ENCODE measurements at regions not wholly inside any gene's neighbourhood (a gene's known extent, or its start where the extent isn't known, plus 50 kb on each side); places are given as distances from the start of the nearest gene placed in this dataset.

DNA sequence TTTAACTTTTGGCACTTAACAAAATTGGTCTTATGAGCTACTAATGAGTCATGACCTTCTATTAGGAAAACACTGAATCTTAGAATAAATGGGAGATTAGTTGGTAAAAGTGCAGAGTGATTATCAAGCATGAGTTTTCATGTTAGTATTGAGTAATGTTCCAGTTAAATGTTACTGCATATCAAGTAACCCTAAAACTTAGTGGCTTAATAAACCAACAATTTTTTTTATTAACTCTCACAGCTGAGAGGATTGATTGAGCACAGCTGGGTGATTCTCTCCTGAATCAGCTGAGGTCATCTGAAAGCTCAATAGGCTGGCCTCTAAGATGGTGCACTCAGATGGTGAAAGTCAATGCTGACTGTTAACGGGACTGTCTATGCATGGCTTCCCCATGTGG lies 248.6 kb downstream of the BCL11B start:
- DNase-seq (ENCODE audit: low spot score) (no peak), ATAC-seq (ENCODE audit: low FRiP score) (peak; percentile 73)
- TF ChIP-seq, protein P1, sequence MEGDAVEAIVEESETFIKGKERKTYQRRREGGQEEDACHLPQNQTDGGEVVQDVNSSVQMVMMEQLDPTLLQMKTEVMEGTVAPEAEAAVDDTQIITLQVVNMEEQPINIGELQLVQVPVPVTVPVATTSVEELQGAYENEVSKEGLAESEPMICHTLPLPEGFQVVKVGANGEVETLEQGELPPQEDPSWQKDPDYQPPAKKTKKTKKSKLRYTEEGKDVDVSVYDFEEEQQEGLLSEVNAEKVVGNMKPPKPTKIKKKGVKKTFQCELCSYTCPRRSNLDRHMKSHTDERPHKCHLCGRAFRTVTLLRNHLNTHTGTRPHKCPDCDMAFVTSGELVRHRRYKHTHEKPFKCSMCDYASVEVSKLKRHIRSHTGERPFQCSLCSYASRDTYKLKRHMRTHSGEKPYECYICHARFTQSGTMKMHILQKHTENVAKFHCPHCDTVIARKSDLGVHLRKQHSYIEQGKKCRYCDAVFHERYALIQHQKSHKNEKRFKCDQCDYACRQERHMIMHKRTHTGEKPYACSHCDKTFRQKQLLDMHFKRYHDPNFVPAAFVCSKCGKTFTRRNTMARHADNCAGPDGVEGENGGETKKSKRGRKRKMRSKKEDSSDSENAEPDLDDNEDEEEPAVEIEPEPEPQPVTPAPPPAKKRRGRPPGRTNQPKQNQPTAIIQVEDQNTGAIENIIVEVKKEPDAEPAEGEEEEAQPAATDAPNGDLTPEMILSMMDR (IDR thresholded peaks at IDR 0.05), result no peak

DNA sequence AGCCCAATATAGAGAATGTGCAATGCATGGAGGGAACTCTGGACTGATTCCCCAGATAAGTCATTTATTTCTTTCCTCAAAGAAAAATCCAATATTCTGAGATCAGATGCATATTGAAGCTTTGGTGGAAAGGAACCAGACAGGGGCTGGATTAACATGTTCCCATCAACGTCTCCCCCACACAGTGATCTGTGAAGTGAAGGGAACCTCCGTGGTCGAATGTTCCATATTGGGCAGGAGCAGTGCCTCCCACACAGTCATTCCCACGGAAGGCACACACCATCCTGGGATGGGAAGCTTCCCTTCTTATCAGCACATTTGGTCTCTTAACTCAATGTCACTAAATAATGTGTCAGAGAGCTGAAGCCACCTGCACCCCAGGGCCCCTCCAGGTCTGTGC lies 247.1 kb downstream of the BCL11B start:
- ATAC-seq (ENCODE audit: low FRiP score) (no peak), DNase-seq (ENCODE audit: low spot score) (no peak)
- TF ChIP-seq, protein P1 (IDR thresholded peaks at IDR 0.05), result no peak

DNA sequence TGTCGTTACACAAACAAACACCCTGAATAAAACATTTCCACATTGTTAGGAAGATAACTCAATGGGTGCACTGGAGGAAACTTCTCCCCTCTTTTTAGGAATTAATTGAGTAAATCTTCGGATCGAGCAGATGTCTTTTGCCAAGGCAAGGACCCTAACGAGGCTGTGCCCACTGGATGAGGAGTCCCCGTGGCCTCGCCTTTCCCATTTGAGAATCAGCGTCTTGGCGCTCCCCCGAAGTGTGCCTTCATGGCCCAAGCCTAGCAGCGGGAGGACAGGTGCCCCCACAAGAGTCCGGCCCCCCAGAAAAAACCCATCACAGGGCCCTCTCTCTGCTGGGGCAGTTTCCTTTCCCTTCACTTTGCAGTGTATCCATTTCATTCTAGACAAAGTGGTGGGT lies 246.6 kb downstream of the BCL11B start:
- ATAC-seq (ENCODE audit: low FRiP score) (no peak), DNase-seq (ENCODE audit: low spot score) (no peak)
- TF ChIP-seq, protein P1 (IDR thresholded peaks at IDR 0.05), result no peak

DNA sequence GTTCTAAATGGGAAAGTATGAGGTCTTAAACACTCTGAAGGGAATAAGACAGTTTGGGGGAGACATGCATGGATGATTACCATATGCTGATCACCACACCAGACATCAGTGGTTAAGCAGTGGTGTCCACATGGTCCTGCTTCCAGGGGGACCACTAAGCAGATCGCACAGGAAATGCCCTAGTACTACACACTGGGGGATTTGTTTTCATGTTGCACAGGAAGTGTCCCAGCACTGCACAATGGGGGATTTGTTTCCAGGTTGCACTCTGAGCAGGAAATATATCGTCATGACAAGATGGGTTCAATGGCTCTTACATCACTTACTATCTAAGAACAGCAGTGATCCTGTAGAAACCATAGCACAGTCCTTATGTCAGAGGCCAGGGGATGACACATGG lies 245.5 kb downstream of the BCL11B start:
- ATAC-seq (ENCODE audit: low FRiP score), result no peak
- TF ChIP-seq, protein P1 (IDR thresholded peaks at IDR 0.05), result no peak
- DNase-seq (ENCODE audit: low spot score), result no peak

DNA sequence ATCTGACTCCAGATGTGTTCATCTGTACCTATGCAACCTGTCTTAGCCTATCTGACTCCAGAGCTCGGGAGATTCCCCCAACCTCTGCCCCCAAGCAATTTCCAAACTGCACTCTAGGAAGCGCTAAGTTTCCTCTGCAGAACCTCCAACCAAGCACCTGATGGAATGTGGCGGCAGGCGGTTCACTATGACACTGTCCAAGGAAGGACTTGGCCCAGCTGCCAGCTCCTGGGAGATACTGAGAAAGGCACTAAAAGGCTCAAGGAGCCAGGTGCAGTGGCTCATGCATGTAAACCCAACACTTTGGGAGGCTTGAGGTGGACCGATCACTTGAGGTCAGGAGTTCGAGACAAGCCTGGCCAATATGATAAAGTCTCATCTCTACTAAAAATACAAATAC lies 244.0 kb downstream of the BCL11B start:
- TF ChIP-seq, protein P1 (IDR thresholded peaks at IDR 0.05), result no peak
- ATAC-seq (ENCODE audit: low FRiP score) (no peak), DNase-seq (ENCODE audit: low spot score) (no peak)

DNA sequence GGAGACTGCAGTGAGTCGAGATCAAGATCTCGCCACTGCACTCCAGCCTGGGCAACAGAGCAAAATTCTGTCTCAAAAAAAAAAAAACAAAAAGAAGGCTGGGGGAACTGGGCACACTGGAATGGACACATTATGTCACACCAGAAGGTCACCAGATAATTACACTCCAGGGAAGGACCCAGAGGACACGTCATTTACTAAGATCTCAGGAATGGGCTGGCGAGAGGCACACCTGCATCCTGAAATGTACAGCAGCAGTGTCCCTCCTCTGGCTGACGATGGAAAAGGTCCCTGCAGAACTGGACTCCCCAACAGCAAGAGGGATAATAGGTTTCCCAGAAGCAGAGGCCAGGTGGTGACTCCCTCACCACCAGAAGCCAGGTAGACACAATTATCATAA lies 243.5 kb downstream of the BCL11B start:
- ATAC-seq (ENCODE audit: low FRiP score), result no peak
- TF ChIP-seq, protein P1 (IDR thresholded peaks at IDR 0.05), result no peak
- no peak for DNase-seq (ENCODE audit: low spot score)

DNA sequence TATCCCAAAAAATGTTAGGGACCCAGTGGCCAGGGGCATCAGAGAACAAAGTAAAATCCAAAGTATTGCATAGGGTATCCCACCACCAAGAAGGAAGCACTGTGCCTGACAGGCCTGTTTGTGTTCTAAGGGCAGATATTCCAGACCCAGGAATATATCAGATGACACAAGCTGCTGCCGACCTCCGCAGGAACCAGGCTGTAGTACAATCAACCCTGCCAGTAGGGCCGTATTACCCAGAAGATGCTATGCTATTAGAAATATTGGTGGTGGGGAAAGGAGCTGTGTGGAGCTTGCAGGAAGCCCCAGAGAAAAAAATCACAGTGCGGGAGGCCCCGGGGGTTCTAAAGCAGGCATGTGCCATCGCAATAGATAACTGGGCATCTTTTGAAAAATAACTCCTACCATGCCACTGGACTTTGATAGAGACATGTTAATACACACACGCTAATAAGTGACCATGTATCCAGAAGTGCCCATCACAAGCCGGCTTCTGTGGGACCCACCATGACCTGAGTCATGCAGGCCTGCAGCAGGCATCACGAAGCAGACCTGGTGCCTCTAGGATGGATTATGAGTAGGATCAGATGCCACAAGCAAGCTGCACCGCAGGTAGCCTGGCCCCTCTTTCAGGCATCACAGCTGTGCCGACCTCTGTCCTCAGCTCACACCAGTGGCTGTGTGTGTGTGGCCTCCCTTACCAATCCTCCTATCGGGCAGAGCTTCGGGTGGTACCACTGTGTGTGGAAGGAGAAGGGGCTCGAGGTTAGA lies 242.7 kb downstream of the BCL11B start:
- TF ChIP-seq, protein P1 (IDR thresholded peaks at IDR 0.05), result no peak
- ATAC-seq (ENCODE audit: low FRiP score) (no peak), DNase-seq (ENCODE audit: low spot score) (no peak)

Measured in omental fat pad (tissue), 3 donors.